ENCODE measurements at regions not wholly inside any gene's neighbourhood (a gene's known extent, or its start where the extent isn't known, plus 50 kb on each side); places are given as distances from the start of the nearest gene placed in this dataset.
"Not testable (repeated sequence)": the region's sequence is repeated elsewhere in the genome, so short reads cannot be mapped to it uniquely, and the experiment has no call there.

- Histone ChIP-seq H3K9me3 (ENCODE audit: control insufficient read depth in 2 of 3, insufficient read depth in 1 of 3, low read length in 3 of 3) (no peaks in the 10 kb centered on the region), H3K27ac (ENCODE audit: low read depth in 2 of 2, low read length in 2 of 2) (peak overlapping the region in 1 of 2 donors; percentile 49), H3K9ac (ENCODE audit: low read length in 3 of 3) (no peak overlapping the region), H3K36me3 (ENCODE audit: control insufficient read depth in 2 of 3, insufficient read depth in 3 of 3, low read length in 3 of 3) (no peaks in the 10 kb centered on the region), H3K27me3 (ENCODE audit: control insufficient read depth, insufficient read depth, low read length) (no peaks in the 10 kb centered on the region), H3K4me3 (ENCODE audit: low read length in 3 of 3) (no peak overlapping the region), H3K4me1 (ENCODE audit: control insufficient read depth in 2 of 3, insufficient read depth in 2 of 3, low read depth in 1 of 3, low read length in 3 of 3) (peaks cover 0 to 12% (median 7%) of the 10 kb centered on the region in 3 donors)
- no peak for FAIRE-seq
- intact Hi-C loops (cut with DNase I): no loop called here
- TF ChIP-seq CTCF (IDR thresholded peaks at IDR 0.05; ENCODE audit: borderline replicate concordance, extremely low read depth, insufficient read depth): no peak
- DNase-seq: no peak
Observed at GRCh38 chr4:188439641-188440311, 300.5 kb downstream of the TRIML1 start.

- FAIRE-seq (no peak), DNase-seq (no peak)
- H3K27me3 ChIP-seq (ENCODE audit: control insufficient read depth, insufficient read depth, low read length): no peaks in the 10 kb centered on the region
- no peak overlapping the region for H3K4me3 ChIP-seq (ENCODE audit: low read length in 3 of 3)
- H3K4me1 ChIP-seq (ENCODE audit: control insufficient read depth in 2 of 3, insufficient read depth in 2 of 3, low read depth in 1 of 3, low read length in 3 of 3): peaks cover 0 to 6% (median 3%) of the 10 kb centered on the region in 3 donors
- H3K9ac ChIP-seq (ENCODE audit: low read length in 3 of 3): no peak overlapping the region
- H3K9me3 ChIP-seq (ENCODE audit: control insufficient read depth in 2 of 3, insufficient read depth in 1 of 3, low read length in 3 of 3): no peaks in the 10 kb centered on the region
- TF ChIP-seq CTCF (IDR thresholded peaks at IDR 0.05; ENCODE audit: borderline replicate concordance, extremely low read depth, insufficient read depth): no peak
- H3K36me3 ChIP-seq (ENCODE audit: control insufficient read depth in 2 of 3, insufficient read depth in 3 of 3, low read length in 3 of 3): no peaks in the 10 kb centered on the region
- no peak overlapping the region for H3K27ac ChIP-seq (ENCODE audit: low read depth in 2 of 2, low read length in 2 of 2)
- intact Hi-C loops (cut with DNase I): no loop called here
Observed at GRCh38 chr4:188444500-188444899, 305.3 kb downstream of the TRIML1 start.

- H3K27me3 ChIP-seq (ENCODE audit: control insufficient read depth, insufficient read depth, low read length); H3K27ac ChIP-seq (ENCODE audit: low read depth in 2 of 2, low read length in 2 of 2); H3K4me1 ChIP-seq (ENCODE audit: control insufficient read depth in 2 of 3, insufficient read depth in 2 of 3, low read depth in 1 of 3, low read length in 3 of 3); H3K9ac ChIP-seq (ENCODE audit: low read length in 3 of 3); H3K36me3 ChIP-seq (ENCODE audit: control insufficient read depth in 2 of 3, insufficient read depth in 3 of 3, low read length in 3 of 3); H3K9me3 ChIP-seq (ENCODE audit: control insufficient read depth in 2 of 3, insufficient read depth in 1 of 3, low read length in 3 of 3); intact Hi-C loops (cut with DNase I); FAIRE-seq; H3K4me3 ChIP-seq (ENCODE audit: low read length in 3 of 3); DNase-seq: not testable (repeated sequence)
Observed at GRCh38 chr4:188448996-188449395, 309.8 kb downstream of the TRIML1 start.

- no peak for TF ChIP-seq CTCF (IDR thresholded peaks at IDR 0.05; ENCODE audit: borderline replicate concordance, extremely low read depth, insufficient read depth)
- Histone ChIP-seq H3K27ac (ENCODE audit: low read depth in 2 of 2, low read length in 2 of 2) (no peak overlapping the region), H3K9me3 (ENCODE audit: control insufficient read depth in 2 of 3, insufficient read depth in 1 of 3, low read length in 3 of 3) (no peaks in the 10 kb centered on the region), H3K36me3 (ENCODE audit: control insufficient read depth in 2 of 3, insufficient read depth in 3 of 3, low read length in 3 of 3) (no peaks in the 10 kb centered on the region), H3K4me1 (ENCODE audit: control insufficient read depth in 2 of 3, insufficient read depth in 2 of 3, low read depth in 1 of 3, low read length in 3 of 3) (no peaks in the 10 kb centered on the region), H3K9ac (ENCODE audit: low read length in 3 of 3) (no peak overlapping the region), H3K27me3 (ENCODE audit: control insufficient read depth, insufficient read depth, low read length) (no peaks in the 10 kb centered on the region), H3K4me3 (ENCODE audit: low read length in 3 of 3) (no peak overlapping the region)
- FAIRE-seq: no peak
- intact Hi-C loops (cut with DNase I): no loop called here
- no peak for DNase-seq
Observed at GRCh38 chr4:188450571-188450970, 311.3 kb downstream of the TRIML1 start.
